HepG2 (cell line): ENCODE measurements at regions not wholly inside any gene's neighbourhood (a gene's known extent, or its start where the extent isn't known, plus 50 kb on each side); places are given as distances from the start of the nearest gene placed in this dataset.

Experiments
- TAF1 ChIP-seq: sonication (generic); formaldehyde crosslinking; IDR thresholded peaks from 2 replicates; pipeline ENCODE4 v1.4.0; 2020; ENCODE audit warnings: missing genetic modification reagents
- ZNF496 ChIP-seq: sonication (generic); formaldehyde crosslinking; IDR thresholded peaks from 2 replicates; pipeline ENCODE4 v1.8.1; 2023; ENCODE audit warnings: mild to moderate bottlenecking, moderate library complexity, missing genetic modification reagents; ENCODE audit not compliant: insufficient replicate concordance
- ZNF639 ChIP-seq: conservative IDR thresholded peaks from 2 replicates; pipeline ENCODE4 v1.6.1; 2018; ENCODE audit warnings: missing genetic modification reagents

DNA sequence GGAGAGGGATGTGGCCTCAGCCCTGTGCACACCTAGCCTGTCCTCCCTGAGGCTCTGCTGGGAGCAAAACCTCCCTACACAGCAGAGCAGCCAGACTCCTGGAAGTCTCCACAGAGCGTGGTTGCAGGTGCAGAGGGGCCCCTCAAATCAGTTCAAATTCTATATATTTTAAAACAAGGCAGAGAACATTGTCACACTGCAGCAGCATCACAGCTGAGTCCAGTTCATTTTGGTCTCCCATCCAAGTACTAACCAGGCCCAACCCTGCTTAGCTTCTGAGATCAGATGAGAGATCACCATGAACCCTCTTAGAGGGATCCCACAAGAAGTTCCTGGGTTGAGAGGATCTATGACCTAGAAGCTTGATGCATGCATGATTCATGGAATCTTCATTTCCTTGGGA, 331.0 kb upstream of the RGMA start:
- TF ChIP-seq ZNF496 (CRISPR knock-in tag) = no peak
- no peak for TF ChIP-seq ZNF639 (CRISPR knock-in tag)
- no peak for TF ChIP-seq TAF1
